ENCODE measurements at regions not wholly inside any gene's neighbourhood (a gene's known extent, or its start where the extent isn't known, plus 50 kb on each side); places are given as distances from the start of the nearest gene placed in this dataset.

DNA sequence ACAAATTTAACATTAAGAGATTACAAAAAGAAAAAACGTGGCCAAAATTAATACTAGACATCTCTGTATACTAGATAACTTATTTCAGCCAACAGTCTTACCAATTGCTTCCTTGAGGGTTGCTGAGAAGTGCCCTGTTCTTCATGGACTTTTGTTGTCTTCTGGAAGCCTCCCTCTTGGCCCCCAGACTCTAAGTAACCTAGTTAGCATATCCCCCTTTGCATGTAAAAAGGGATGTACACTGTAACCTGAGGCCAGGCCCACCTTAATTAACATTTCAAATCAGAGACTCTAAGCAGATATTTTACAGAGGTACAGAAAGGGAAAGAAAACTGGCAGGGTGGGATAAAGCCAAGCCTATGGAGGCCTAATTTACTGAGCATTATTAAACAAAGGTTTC, 1047.3 kb downstream of the ADGRL2 start:
- TF ChIP-seq, protein P1, sequence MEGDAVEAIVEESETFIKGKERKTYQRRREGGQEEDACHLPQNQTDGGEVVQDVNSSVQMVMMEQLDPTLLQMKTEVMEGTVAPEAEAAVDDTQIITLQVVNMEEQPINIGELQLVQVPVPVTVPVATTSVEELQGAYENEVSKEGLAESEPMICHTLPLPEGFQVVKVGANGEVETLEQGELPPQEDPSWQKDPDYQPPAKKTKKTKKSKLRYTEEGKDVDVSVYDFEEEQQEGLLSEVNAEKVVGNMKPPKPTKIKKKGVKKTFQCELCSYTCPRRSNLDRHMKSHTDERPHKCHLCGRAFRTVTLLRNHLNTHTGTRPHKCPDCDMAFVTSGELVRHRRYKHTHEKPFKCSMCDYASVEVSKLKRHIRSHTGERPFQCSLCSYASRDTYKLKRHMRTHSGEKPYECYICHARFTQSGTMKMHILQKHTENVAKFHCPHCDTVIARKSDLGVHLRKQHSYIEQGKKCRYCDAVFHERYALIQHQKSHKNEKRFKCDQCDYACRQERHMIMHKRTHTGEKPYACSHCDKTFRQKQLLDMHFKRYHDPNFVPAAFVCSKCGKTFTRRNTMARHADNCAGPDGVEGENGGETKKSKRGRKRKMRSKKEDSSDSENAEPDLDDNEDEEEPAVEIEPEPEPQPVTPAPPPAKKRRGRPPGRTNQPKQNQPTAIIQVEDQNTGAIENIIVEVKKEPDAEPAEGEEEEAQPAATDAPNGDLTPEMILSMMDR (IDR thresholded peaks at IDR 0.05), result no peak
- CTCF ChIA-PET, result no interaction called here
- no peak overlapping the region for H3K4me3 Mint-ChIP-seq

DNA sequence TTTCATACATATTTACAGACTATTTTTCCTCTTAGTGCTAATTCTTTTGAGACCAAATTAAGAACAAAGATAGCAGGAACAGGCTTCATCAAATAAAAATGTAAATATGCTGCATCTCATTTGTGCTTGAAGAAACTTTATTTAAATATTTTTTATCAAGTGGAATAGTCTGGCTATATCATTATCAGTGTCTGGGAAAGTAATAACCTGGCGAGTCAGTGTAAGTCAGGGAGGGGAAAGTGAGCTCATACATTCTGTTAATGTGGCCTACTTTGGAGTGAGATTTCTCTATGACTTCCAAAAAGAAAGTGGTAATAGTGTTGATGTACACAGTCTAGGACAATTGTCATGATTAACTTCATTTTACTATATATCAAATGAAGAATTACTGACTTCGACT, 1045.1 kb downstream of the ADGRL2 start:
- intact Hi-C loops (cut with DNase I, micrococcal nuclease), result no loop called here
- H3K27me3 ChIP-seq (ENCODE audit: control insufficient read depth in 1 of 2, insufficient read depth in 2 of 2, low read length in 2 of 2), result no peaks in the 10 kb centered on the region
- no peaks in the 10 kb centered on the region for H3K4me1 ChIP-seq (ENCODE audit: insufficient read depth, low read length)
- H3K36me3 ChIP-seq (ENCODE audit: insufficient read depth, low read length), result no peaks in the 10 kb centered on the region
- ATAC-seq (ENCODE audit: poor library complexity) (no peak), DNase-seq (no peak)
- CTCF ChIA-PET, result no interaction called here
- H3K27ac Mint-ChIP-seq, result no peak overlapping the region
- H3K9me3 ChIP-seq (ENCODE audit: control insufficient read depth in 1 of 2, insufficient read depth in 1 of 2, low read length in 2 of 2), result no peaks in the 10 kb centered on the region
- no peak overlapping the region for H3K27ac ChIP-seq (ENCODE audit: low read depth in 1 of 2, low read length in 2 of 2)
- H3K4me3 ChIP-seq (ENCODE audit: low read length), result no peak overlapping the region
- no peak overlapping the region for H3K4me3 Mint-ChIP-seq
- POLR2A ChIA-PET, result no interaction called here
- H3K27me3 Mint-ChIP-seq, result no peaks in the 10 kb centered on the region
- H3K9me3 Mint-ChIP-seq, result no peaks in the 10 kb centered on the region
- TF ChIP-seq, protein P1 (IDR thresholded peaks at IDR 0.05), result no peak
- H3K36me3 Mint-ChIP-seq (ENCODE audit: low read depth), result no peaks in the 10 kb centered on the region
- H3K4me1 Mint-ChIP-seq (ENCODE audit: low read depth), result no peaks in the 10 kb centered on the region

More for the DNA sequence above, 1047.3 kb downstream of the ADGRL2 start:
- intact Hi-C loops (cut with DNase I, micrococcal nuclease), result no loop called here
- Histone ChIP-seq H3K4me3 (ENCODE audit: low read length) (no peak overlapping the region), H3K27ac (ENCODE audit: low read depth in 1 of 2, low read length in 2 of 2) (no peak overlapping the region), H3K36me3 (ENCODE audit: insufficient read depth, low read length) (no peaks in the 10 kb centered on the region), H3K27me3 (ENCODE audit: control insufficient read depth in 1 of 2, insufficient read depth in 2 of 2, low read length in 2 of 2) (no peaks in the 10 kb centered on the region), H3K4me1 (ENCODE audit: insufficient read depth, low read length) (no peaks in the 10 kb centered on the region), H3K9me3 (ENCODE audit: control insufficient read depth in 1 of 2, insufficient read depth in 1 of 2, low read length in 2 of 2) (peaks cover 0 to 6% of the 10 kb centered on the region in 2 experiments)
- ATAC-seq (ENCODE audit: poor library complexity), result no peak
- POLR2A ChIA-PET, result no interaction called here
- Mint-ChIP-seq H3K27me3 (no peaks in the 10 kb centered on the region), H3K27ac (no peak overlapping the region), H3K36me3 (ENCODE audit: low read depth) (no peaks in the 10 kb centered on the region), H3K4me1 (ENCODE audit: low read depth) (no peaks in the 10 kb centered on the region), H3K9me3 (no peaks in the 10 kb centered on the region)
- DNase-seq, result no peak

DNA sequence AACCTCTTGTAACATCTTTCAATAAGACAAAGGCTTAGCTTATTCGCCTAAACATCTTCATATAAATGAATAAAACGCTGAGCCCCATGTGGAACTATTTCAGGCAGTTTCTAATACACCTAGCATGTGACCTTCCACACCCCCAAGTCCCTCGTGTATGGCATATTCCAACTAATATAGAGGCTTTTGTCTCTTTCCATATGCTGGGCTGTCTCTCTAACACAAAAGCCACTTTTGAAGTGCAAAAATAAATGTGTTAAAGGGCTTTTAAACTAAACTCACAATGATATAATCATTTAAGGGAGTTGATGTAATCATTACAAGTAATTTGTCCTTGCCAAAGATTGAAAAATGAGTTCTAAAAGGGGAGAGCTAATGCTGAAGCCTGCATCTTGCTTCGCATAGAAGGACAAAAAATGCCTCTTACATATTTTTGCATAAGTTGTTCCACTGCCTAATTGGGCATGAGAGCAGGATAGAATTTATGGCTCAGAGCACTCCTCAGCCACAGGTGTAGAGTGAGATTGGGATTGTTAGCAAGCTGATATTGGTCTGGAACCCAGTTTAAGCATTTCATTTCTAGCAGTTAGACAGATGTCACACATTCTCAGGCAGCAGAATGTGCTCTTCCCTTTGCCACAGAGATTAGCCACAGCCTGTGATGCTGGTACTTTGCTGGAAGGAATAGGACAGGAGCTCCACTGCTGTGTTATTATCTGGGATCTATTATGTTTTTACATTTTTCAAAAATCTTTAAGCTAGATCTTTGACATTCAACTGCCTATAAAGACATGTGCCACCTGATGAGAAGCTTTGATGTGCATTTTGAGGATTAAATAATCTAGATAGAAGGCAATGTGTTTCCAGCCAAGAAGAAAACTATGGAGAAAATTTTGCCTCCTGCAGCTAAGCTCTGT, 1044.4 kb downstream of the ADGRL2 start:
- DNase-seq, result no peak
- Histone ChIP-seq H3K27ac (ENCODE audit: low read depth in 1 of 2, low read length in 2 of 2) (no peak overlapping the region), H3K27me3 (ENCODE audit: control insufficient read depth in 1 of 2, insufficient read depth in 2 of 2, low read length in 2 of 2) (no peaks in the 10 kb centered on the region), H3K4me1 (ENCODE audit: insufficient read depth, low read length) (no peaks in the 10 kb centered on the region), H3K36me3 (ENCODE audit: insufficient read depth, low read length) (no peaks in the 10 kb centered on the region), H3K4me3 (ENCODE audit: low read length) (no peak overlapping the region), H3K9me3 (ENCODE audit: control insufficient read depth in 1 of 2, insufficient read depth in 1 of 2, low read length in 2 of 2) (no peaks in the 10 kb centered on the region)
- TF ChIP-seq, protein P1 (IDR thresholded peaks at IDR 0.05), result no peak
- ChIA-PET CTCF (no interaction called here), POLR2A (no interaction called here)
- Mint-ChIP-seq H3K27ac (no peak overlapping the region), H3K36me3 (ENCODE audit: low read depth) (no peaks in the 10 kb centered on the region), H3K9me3 (no peaks in the 10 kb centered on the region), H3K4me1 (ENCODE audit: low read depth) (no peaks in the 10 kb centered on the region), H3K4me3 (no peak overlapping the region), H3K27me3 (no peaks in the 10 kb centered on the region)
- no peak for ATAC-seq (ENCODE audit: poor library complexity)
- intact Hi-C loops (cut with DNase I, micrococcal nuclease), result no loop called here
